HEK293T (cell line): ENCODE measurements at regions not wholly inside any gene's neighbourhood (a gene's known extent, or its start where the extent isn't known, plus 50 kb on each side); places are given as distances from the start of the nearest gene placed in this dataset.

Experiments used
- CTCF ChIA-PET: fragments of 350-600 bp; formaldehyde crosslinking; extraction: SDS; loops from one replicate; lab custom pipeline; 2021; ENCODE audit warnings: antibody characterized with exemption, inconsistent platforms; lab: Yijun Ruan, JAX
- POLR2A ChIA-PET: fragments of 350-600 bp; formaldehyde crosslinking; extraction: SDS; loops from one replicate; lab custom pipeline; 2020; ENCODE audit warnings: antibody characterized with exemption, inconsistent platforms; lab: Yijun Ruan, JAX
- DNase-seq: peaks from one replicate; pipeline ENCODE4 v3.0.0; 2012; ENCODE audit warnings: mixed read lengths; ENCODE audit errors: extremely low spot score
- ARNT ChIP-seq: fragments of 450-650 bp; IDR thresholded peaks from 2 replicates; pipeline ENCODE4 v1.6.1; 2017; ENCODE audit warnings: mild to moderate bottlenecking
- BHLHE40 ChIP-seq: fragments of 450-650 bp; IDR thresholded peaks from 2 replicates; pipeline ENCODE4 v1.6.1; 2016; ENCODE audit warnings: mild to moderate bottlenecking, moderate library complexity, borderline replicate concordance
- CTBP1 ChIP-seq: fragments of 450-650 bp; IDR thresholded peaks from 2 replicates; pipeline ENCODE4 v1.6.1; 2016; ENCODE audit warnings: borderline replicate concordance
- ELF4 ChIP-seq: fragments of 450-650 bp; IDR thresholded peaks from 2 replicates; pipeline ENCODE4 v1.6.1; 2017; ENCODE audit warnings: antibody characterized with exemption
- FOXA1 ChIP-seq: fragments of 450-650 bp; IDR thresholded peaks from 2 replicates; pipeline ENCODE4 v1.6.1; 2016; ENCODE audit warnings: mild to moderate bottlenecking
- FOXK2 ChIP-seq: fragments of 450-650 bp; IDR thresholded peaks from 2 replicates; pipeline ENCODE4 v1.6.1; 2016; ENCODE audit warnings: mild to moderate bottlenecking
- FOXM1 ChIP-seq: fragments of 450-650 bp; IDR thresholded peaks from 2 replicates; pipeline ENCODE4 v1.6.1; 2017; ENCODE audit warnings: mild to moderate bottlenecking, borderline replicate concordance
- HDGF ChIP-seq: fragments of 450-650 bp; IDR thresholded peaks from 2 replicates; pipeline ENCODE4 v1.6.1; 2017; ENCODE audit warnings: antibody characterized with exemption, borderline replicate concordance
- L3MBTL2 ChIP-seq: fragments of 450-650 bp; conservative IDR thresholded peaks from 2 replicates; pipeline ENCODE4 v1.6.1; 2016; ENCODE audit warnings: mild to moderate bottlenecking
- LEF1 ChIP-seq: fragments of 450-650 bp; IDR thresholded peaks from 2 replicates; pipeline ENCODE4 v1.6.1; 2017; ENCODE audit warnings: mild to moderate bottlenecking, borderline replicate concordance
- NFRKB ChIP-seq: fragments of 450-650 bp; IDR thresholded peaks from 2 replicates; pipeline ENCODE4 v1.6.1; 2016; ENCODE audit warnings: mild to moderate bottlenecking, moderate library complexity
- PKNOX1 ChIP-seq: fragments of 450-650 bp; IDR thresholded peaks from 2 replicates; pipeline ENCODE4 v1.6.1; 2016
- SP1 ChIP-seq: fragments of 450-650 bp; IDR thresholded peaks from 2 replicates; pipeline ENCODE4 v1.6.1; 2017
- SUZ12 ChIP-seq: fragments of 450-650 bp; IDR thresholded peaks from 2 replicates; pipeline ENCODE4 v1.6.1; 2016; ENCODE audit warnings: mild to moderate bottlenecking
- TARDBP ChIP-seq: fragments of 450-650 bp; IDR thresholded peaks from 2 replicates; pipeline ENCODE4 v1.6.1; 2016
- ZNF384 ChIP-seq: fragments of 450-650 bp; IDR thresholded peaks from 2 replicates; pipeline ENCODE4 v1.6.1; 2016

- ChIA-PET CTCF (no interaction called here), POLR2A (no interaction called here)
- TF ChIP-seq L3MBTL2 = no peak
- no peak for TF ChIP-seq CTBP1
- TF ChIP-seq BHLHE40 = no peak
- no peak for TF ChIP-seq PKNOX1
- TF ChIP-seq NFRKB = no peak
- no peak for TF ChIP-seq HDGF
- no peak for TF ChIP-seq SP1
- TF ChIP-seq FOXM1 = no peak
- no peak for TF ChIP-seq FOXA1
- no peak for TF ChIP-seq SUZ12
- TF ChIP-seq TARDBP = no peak
- no peak for TF ChIP-seq FOXK2
- TF ChIP-seq ELF4 = no peak
- TF ChIP-seq LEF1 = no peak
- no peak for TF ChIP-seq ZNF384
- no peak for TF ChIP-seq ARNT
- DNase-seq = no peak
Measured at GRCh38 chr13:31468114-31468902, 268.5 kb downstream of the B3GLCT start.

GRCh38 chr13:31469377-31469776 is 269.6 kb downstream of the B3GLCT start:
- TF ChIP-seq ARNT = no peak
- no peak for TF ChIP-seq TARDBP
- POLR2A ChIA-PET = no interaction called here

GRCh38 chr13:31476266-31476665 is 263.1 kb upstream of the RXFP2 start:
- no peak for DNase-seq
- TF ChIP-seq FOXM1 (no peak), NFRKB (no peak), ELF4 (no peak)
- ChIA-PET CTCF (interaction anchor here (0.5 kb wide), 1 partner anchor 62 kb away, joined by 3 read pairs; no protein-coding TSS in a partner anchor), POLR2A (no interaction called here)

More at GRCh38 chr13:31469377-31469776, 269.6 kb downstream of the B3GLCT start:
- CTCF ChIA-PET = no interaction called here
- no peak for DNase-seq

- TF ChIP-seq SP1 (no peak), SUZ12 (no peak), PKNOX1 (no peak), LEF1 (no peak), ARNT (no peak), HDGF (no peak), ZNF384 (no peak), ELF4 (no peak), FOXA1 (no peak), NFRKB (no peak), L3MBTL2 (no peak), CTBP1 (no peak), TARDBP (no peak), FOXK2 (no peak), BHLHE40 (no peak), FOXM1 (no peak)
- CTCF ChIA-PET = interaction anchor here (0.5 kb wide), 1 partner anchor 61 kb away, joined by 3 read pairs; no protein-coding TSS in a partner anchor
- POLR2A ChIA-PET = no interaction called here
- peak; percentile 13 for DNase-seq
Measured at GRCh38 chr13:31476753-31477152, 262.6 kb upstream of the RXFP2 start.

- CTCF ChIA-PET = no interaction called here
- POLR2A ChIA-PET = no interaction called here
- TF ChIP-seq LEF1 = no peak
- TF ChIP-seq FOXA1 = no peak
- no peak for TF ChIP-seq NFRKB
- TF ChIP-seq ZNF384 = no peak
- TF ChIP-seq FOXK2 = no peak
- TF ChIP-seq SUZ12 = no peak
- TF ChIP-seq ELF4 = no peak
- TF ChIP-seq CTBP1 = no peak
- no peak for TF ChIP-seq BHLHE40
- TF ChIP-seq FOXM1 = no peak
- TF ChIP-seq ARNT = no peak
- no peak for TF ChIP-seq TARDBP
- TF ChIP-seq HDGF = no peak
- no peak for DNase-seq
Measured at GRCh38 chr13:31477961-31478360, 261.4 kb upstream of the RXFP2 start.

- POLR2A ChIA-PET = no interaction called here
- no peak for DNase-seq
- CTCF ChIA-PET = no interaction called here
- no peak for TF ChIP-seq CTBP1
- TF ChIP-seq FOXK2 = no peak
- no peak for TF ChIP-seq SP1
- TF ChIP-seq BHLHE40 = no peak
- no peak for TF ChIP-seq LEF1
- no peak for TF ChIP-seq L3MBTL2
- TF ChIP-seq TARDBP = no peak
- no peak for TF ChIP-seq SUZ12
- TF ChIP-seq FOXA1 = no peak
- no peak for TF ChIP-seq ZNF384
- TF ChIP-seq NFRKB = no peak
- no peak for TF ChIP-seq PKNOX1
- TF ChIP-seq HDGF = no peak
- TF ChIP-seq ELF4 = no peak
- TF ChIP-seq ARNT = no peak
- TF ChIP-seq FOXM1 = no peak
Measured at GRCh38 chr13:31485183-31485582, 254.1 kb upstream of the RXFP2 start.
